ENCODE measurements at regions not wholly inside any gene's neighbourhood (a gene's known extent, or its start where the extent isn't known, plus 50 kb on each side); places are given as distances from the start of the nearest gene placed in this dataset.
"Not testable (repeated sequence)": the region's sequence is repeated elsewhere in the genome, so short reads cannot be mapped to it uniquely, and the experiment has no call there.

- no peak for DNase-seq (ENCODE audit: low spot score)
Measured at GRCh38 chr5:27996665-27997064, 958.3 kb upstream of the CDH9 start.

- DNase-seq (ENCODE audit: low spot score) = no peak
Measured at GRCh38 chr5:27995867-27996266, 957.5 kb upstream of the CDH9 start.

- no peak for DNase-seq (ENCODE audit: low spot score)
Measured at GRCh38 chr5:27978322-27978721, 939.9 kb upstream of the CDH9 start.

- DNase-seq (ENCODE audit: low spot score) = no peak
Measured at GRCh38 chr5:27969157-27969556, 930.8 kb upstream of the CDH9 start.

GRCh38 chr5:27963050-27963783 is 924.8 kb upstream of the CDH9 start:
- no peak for DNase-seq (ENCODE audit: low spot score)

- DNase-seq (ENCODE audit: low spot score) = peak; percentile 15
Measured at GRCh38 chr5:27962198-27962597, 923.8 kb upstream of the CDH9 start.

- DNase-seq (ENCODE audit: low spot score) = no peak
Measured at GRCh38 chr5:27947088-27947487, 908.7 kb upstream of the CDH9 start.

GRCh38 chr5:27944471-27944870 is 906.1 kb upstream of the CDH9 start:
- no peak for DNase-seq (ENCODE audit: low spot score)

GRCh38 chr5:27938989-27939388 is 900.6 kb upstream of the CDH9 start:
- DNase-seq (ENCODE audit: low spot score) = no peak

GRCh38 chr5:27928060-27928459 is 889.7 kb upstream of the CDH9 start:
- DNase-seq (ENCODE audit: low spot score) = no peak

- DNase-seq (ENCODE audit: low spot score) = peak; percentile 48
Measured at GRCh38 chr5:27911216-27911615, 872.8 kb upstream of the CDH9 start.

GRCh38 chr5:27908341-27908740 is 870.0 kb upstream of the CDH9 start:
- no peak for DNase-seq (ENCODE audit: low spot score)

- peak; percentile 32 for DNase-seq (ENCODE audit: low spot score)
Measured at GRCh38 chr5:27906931-27907601, 868.7 kb upstream of the CDH9 start.

GRCh38 chr5:27906481-27906880 is 868.1 kb upstream of the CDH9 start:
- DNase-seq (ENCODE audit: low spot score) = no peak

GRCh38 chr5:27900761-27901160 is 862.4 kb upstream of the CDH9 start:
- DNase-seq (ENCODE audit: low spot score) = no peak

GRCh38 chr5:27876071-27876470 is 837.7 kb upstream of the CDH9 start:
- peak; percentile 19 for DNase-seq (ENCODE audit: low spot score)

GRCh38 chr5:27875148-27875547 is 836.8 kb upstream of the CDH9 start:
- DNase-seq (ENCODE audit: low spot score) = no peak

- no peak for DNase-seq (ENCODE audit: low spot score)
Measured at GRCh38 chr5:27868292-27868691, 829.9 kb upstream of the CDH9 start.

GRCh38 chr5:27855491-27855890 is 817.1 kb upstream of the CDH9 start:
- peak; percentile 64 for DNase-seq (ENCODE audit: low spot score)

GRCh38 chr5:27854243-27854852 is 816.0 kb upstream of the CDH9 start:
- DNase-seq (ENCODE audit: low spot score) = peak; percentile 38

GRCh38 chr5:27845248-27845647 is 806.9 kb upstream of the CDH9 start:
- DNase-seq (ENCODE audit: low spot score) = no peak

- not testable (repeated sequence) for DNase-seq (ENCODE audit: low spot score)
Measured at GRCh38 chr5:27836704-27837103, 798.3 kb upstream of the CDH9 start.

GRCh38 chr5:27832886-27833285 is 794.5 kb upstream of the CDH9 start:
- no peak for DNase-seq (ENCODE audit: low spot score)

Measured in A172 (cell line).